Cardiac muscle cell (in vitro differentiated cells and primary cell): ENCODE measurements at regions not wholly inside any gene's neighbourhood (a gene's known extent, or its start where the extent isn't known, plus 50 kb on each side); places are given as distances from the start of the nearest gene placed in this dataset.

ENCODE experiments used
- DNase-seq, 2 donors: peaks; one replicate each; pipeline versions ENCODE4 v3.0.0 to v3.0.0-alpha.2; 2010 to 2017; ENCODE audit warnings: low read depth in 1 of 2, low spot score in 1 of 2
- H3K27ac ChIP-seq: fragments of 200-600 bp; sonication (generic); 2 replicates; pipeline ENCODE4 v1.5.1; 2016
- H3K27me3 ChIP-seq: fragments of 200-600 bp; sonication (generic); 2 replicates; pipeline ENCODE4 v1.6.0; 2016; ENCODE audit warnings: control low read depth
- H3K36me3 ChIP-seq: fragments of 200-600 bp; sonication (generic); 2 replicates; pipeline ENCODE4 v1.5.1; 2016; ENCODE audit warnings: control low read depth
- H3K4me1 ChIP-seq: fragments of 200-600 bp; sonication (generic); 2 replicates; pipeline ENCODE4 v1.8.1; 2017; ENCODE audit warnings: low read depth, mild to moderate bottlenecking, mixed run types
- H3K4me3 ChIP-seq: fragments of 200-600 bp; sonication (generic); 2 replicates; pipeline ENCODE4 v1.5.1; 2016; ENCODE audit warnings: mild to moderate bottlenecking
- H3K9me3 ChIP-seq: fragments of 200-600 bp; sonication (generic); 2 replicates; pipeline ENCODE4 v1.5.1; 2017; ENCODE audit warnings: low read depth, mild to moderate bottlenecking, control low read depth
- TF ChIP-seq, protein P1 (sequence below): IDR thresholded peaks from 2 replicates; pipeline ENCODE4 v1.5.1; 2012; ENCODE audit warnings: low read depth, mild to moderate bottlenecking, low read length

GRCh38 chr3:26070854-26071253, 281.0 kb downstream of the OXSM start:
- H3K4me3 ChIP-seq = no peak overlapping the region
- no peak for DNase-seq
- no peaks in the 10 kb centered on the region for H3K27me3 ChIP-seq
- no peaks in the 10 kb centered on the region for H3K36me3 ChIP-seq
- H3K9me3 ChIP-seq = no peaks in the 10 kb centered on the region
- no peaks in the 10 kb centered on the region for H3K4me1 ChIP-seq
- TF ChIP-seq, protein P1, sequence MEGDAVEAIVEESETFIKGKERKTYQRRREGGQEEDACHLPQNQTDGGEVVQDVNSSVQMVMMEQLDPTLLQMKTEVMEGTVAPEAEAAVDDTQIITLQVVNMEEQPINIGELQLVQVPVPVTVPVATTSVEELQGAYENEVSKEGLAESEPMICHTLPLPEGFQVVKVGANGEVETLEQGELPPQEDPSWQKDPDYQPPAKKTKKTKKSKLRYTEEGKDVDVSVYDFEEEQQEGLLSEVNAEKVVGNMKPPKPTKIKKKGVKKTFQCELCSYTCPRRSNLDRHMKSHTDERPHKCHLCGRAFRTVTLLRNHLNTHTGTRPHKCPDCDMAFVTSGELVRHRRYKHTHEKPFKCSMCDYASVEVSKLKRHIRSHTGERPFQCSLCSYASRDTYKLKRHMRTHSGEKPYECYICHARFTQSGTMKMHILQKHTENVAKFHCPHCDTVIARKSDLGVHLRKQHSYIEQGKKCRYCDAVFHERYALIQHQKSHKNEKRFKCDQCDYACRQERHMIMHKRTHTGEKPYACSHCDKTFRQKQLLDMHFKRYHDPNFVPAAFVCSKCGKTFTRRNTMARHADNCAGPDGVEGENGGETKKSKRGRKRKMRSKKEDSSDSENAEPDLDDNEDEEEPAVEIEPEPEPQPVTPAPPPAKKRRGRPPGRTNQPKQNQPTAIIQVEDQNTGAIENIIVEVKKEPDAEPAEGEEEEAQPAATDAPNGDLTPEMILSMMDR = no peak
- no peak overlapping the region for H3K27ac ChIP-seq

DNA sequence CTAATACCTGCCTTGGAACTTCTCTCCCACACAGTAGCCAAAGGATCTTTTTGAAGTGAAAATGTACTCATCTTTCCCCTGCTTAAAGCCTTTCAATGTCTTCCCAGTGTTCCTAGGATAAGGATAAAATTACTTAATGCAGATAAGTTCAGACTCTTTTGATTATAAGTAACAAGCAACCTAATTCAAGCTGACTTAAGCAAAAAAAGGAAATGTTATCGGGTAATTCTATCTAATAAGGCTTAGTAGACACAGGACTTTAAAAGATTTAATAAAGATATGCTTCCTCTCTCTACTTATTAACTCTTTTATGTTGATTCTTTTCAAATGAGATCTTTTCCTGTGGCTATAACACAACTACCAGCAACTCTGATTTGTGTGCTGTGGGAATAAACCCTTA, 284.2 kb downstream of the OXSM start:
- Histone ChIP-seq H3K4me1 (no peaks in the 10 kb centered on the region), H3K27me3 (no peaks in the 10 kb centered on the region), H3K36me3 (no peaks in the 10 kb centered on the region), H3K27ac (no peak overlapping the region), H3K4me3 (no peak overlapping the region), H3K9me3 (no peaks in the 10 kb centered on the region)
- DNase-seq = no peak
- TF ChIP-seq, protein P1 = no peak

GRCh38 chr3:26078539-26078938, 288.6 kb downstream of the OXSM start:
- TF ChIP-seq, protein P1 = no peak
- Histone ChIP-seq H3K4me3 (no peak overlapping the region), H3K27me3 (no peaks in the 10 kb centered on the region), H3K36me3 (no peaks in the 10 kb centered on the region), H3K27ac (no peak overlapping the region), H3K4me1 (no peaks in the 10 kb centered on the region), H3K9me3 (no peaks in the 10 kb centered on the region)
- no peak for DNase-seq

- TF ChIP-seq, protein P1 = no peak
- Histone ChIP-seq H3K4me3 (no peak overlapping the region), H3K36me3 (no peaks in the 10 kb centered on the region), H3K27me3 (no peaks in the 10 kb centered on the region), H3K9me3 (no peaks in the 10 kb centered on the region), H3K27ac (no peak overlapping the region), H3K4me1 (no peaks in the 10 kb centered on the region)
- no peak for DNase-seq
These were observed 291.3 kb downstream of the OXSM start for GRCh38 chr3:26081166-26081565.

DNA sequence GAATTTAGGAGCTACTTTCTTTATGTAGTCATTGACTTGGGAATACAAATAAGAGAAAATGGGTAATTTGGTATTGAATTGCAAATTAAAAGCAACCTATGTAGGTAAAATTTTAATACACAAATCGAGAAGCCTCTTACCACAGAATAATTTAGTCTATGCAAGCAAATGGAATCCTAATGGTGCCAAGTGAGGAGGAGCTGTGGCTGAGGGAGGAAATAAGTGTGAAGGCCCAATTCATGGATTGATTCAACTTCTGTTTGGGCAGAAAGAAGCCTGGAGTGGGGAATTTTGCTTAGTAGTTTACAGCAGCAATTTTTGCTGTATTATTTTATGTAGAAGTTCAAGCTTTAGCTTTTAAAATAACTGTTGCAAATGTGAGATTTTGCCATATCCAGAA, 291.9 kb downstream of the OXSM start:
- DNase-seq = no peak
- H3K36me3 ChIP-seq = no peaks in the 10 kb centered on the region
- H3K27ac ChIP-seq = no peak overlapping the region
- no peaks in the 10 kb centered on the region for H3K4me1 ChIP-seq
- no peaks in the 10 kb centered on the region for H3K9me3 ChIP-seq
- TF ChIP-seq, protein P1 = no peak
- H3K27me3 ChIP-seq = no peaks in the 10 kb centered on the region
- H3K4me3 ChIP-seq = no peak overlapping the region

DNA sequence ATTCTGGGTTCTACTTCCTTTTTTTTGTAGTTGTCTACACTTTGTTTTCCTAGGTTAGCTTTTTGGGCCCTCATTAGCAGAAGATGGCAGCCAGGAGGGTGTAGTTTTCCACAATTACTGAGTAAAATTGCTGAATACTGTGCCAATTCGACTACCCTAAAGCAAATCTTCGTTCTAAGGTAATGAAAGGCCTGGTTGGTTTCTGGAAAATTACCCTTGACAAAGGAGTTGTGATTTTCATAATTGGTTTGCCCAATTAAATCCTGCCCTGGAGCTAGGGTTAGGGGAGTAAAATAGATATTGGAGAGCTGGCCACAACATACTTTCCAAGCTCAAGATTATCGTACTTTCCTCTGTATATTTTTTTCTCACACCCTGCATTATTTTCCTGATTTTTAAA, 293.0 kb downstream of the OXSM start:
- no peak overlapping the region for H3K27ac ChIP-seq
- no peaks in the 10 kb centered on the region for H3K9me3 ChIP-seq
- TF ChIP-seq, protein P1 = no peak
- H3K4me1 ChIP-seq = no peaks in the 10 kb centered on the region
- no peak overlapping the region for H3K4me3 ChIP-seq
- DNase-seq = no peak
- no peaks in the 10 kb centered on the region for H3K27me3 ChIP-seq
- no peaks in the 10 kb centered on the region for H3K36me3 ChIP-seq
